AG04450 (cell line): ENCODE measurements at regions not wholly inside any gene's neighbourhood (a gene's known extent, or its start where the extent isn't known, plus 50 kb on each side); places are given as distances from the start of the nearest gene placed in this dataset.

Experiments used
- CTCF ChIA-PET: fragments of 300-600, 350-600 bp; formaldehyde crosslinking; extraction: SDS; loops from one replicate; lab custom pipeline; 2022; ENCODE audit warnings: antibody characterized with exemption, inconsistent platforms; lab: Charles Lee
- POLR2A ChIA-PET: fragments of 350-600 bp; formaldehyde crosslinking; extraction: SDS; loops from one replicate; lab custom pipeline; 2021; ENCODE audit warnings: antibody characterized with exemption, inconsistent platforms; lab: Yijun Ruan, JAX
- DNase-seq: peaks from one replicate; pipeline ENCODE4 v3.0.0-alpha.2; 2011; ENCODE audit warnings: low read depth, low spot score
- H3K27ac ChIP-seq: one replicate; pipeline ENCODE4 v1.5.1; 2012; ENCODE audit warnings: low read depth, low read length, control low read depth
- H3K27me3 ChIP-seq: one replicate; pipeline ENCODE4 v1.6.0; 2012; ENCODE audit warnings: low read length; ENCODE audit not compliant: control insufficient read depth, insufficient read depth
- H3K4me3 ChIP-seq: 2 replicates; pipeline ENCODE4 v1.5.1; 2011; ENCODE audit warnings: mild to moderate bottlenecking, low read depth, low read length, control low read depth
- H3K9me3 ChIP-seq: 2 replicates; pipeline ENCODE4 v1.5.1; 2012; ENCODE audit warnings: low read length; ENCODE audit not compliant: control insufficient read depth, insufficient read depth
- TF ChIP-seq, protein P1 (sequence below): IDR thresholded peaks from 2 replicates; pipeline ENCODE4 v1.5.1; 2011; ENCODE audit warnings: low read depth, low read length, control low read depth, inconsistent platforms

DNA sequence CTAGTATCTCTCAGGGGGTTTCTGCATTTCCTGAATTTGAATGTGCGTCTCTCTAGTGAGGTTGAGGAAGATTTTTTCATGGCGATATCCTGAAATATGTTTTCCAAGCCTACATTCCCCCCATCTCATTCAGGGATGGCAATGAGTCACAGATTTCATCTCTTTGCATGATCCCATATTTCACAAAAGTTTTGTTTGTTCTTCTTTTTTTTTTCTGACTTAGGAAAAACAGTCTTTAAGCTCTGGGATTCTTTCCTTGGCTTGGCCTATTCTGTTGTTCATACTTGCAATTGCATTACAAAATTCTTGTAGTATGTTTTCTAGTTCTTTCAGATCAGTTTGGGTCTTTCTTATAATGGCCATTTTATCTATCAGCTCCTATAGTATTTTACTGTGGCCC, 136.5 kb downstream of the DSEL start:
- Histone ChIP-seq H3K9me3 (peaks cover 10% of the 10 kb centered on the region; the same call in 1 of the 2 replicates), H3K27ac (no peak overlapping the region), H3K4me3 (no peak overlapping the region), H3K27me3 (no peaks in the 10 kb centered on the region)
- TF ChIP-seq, protein P1, sequence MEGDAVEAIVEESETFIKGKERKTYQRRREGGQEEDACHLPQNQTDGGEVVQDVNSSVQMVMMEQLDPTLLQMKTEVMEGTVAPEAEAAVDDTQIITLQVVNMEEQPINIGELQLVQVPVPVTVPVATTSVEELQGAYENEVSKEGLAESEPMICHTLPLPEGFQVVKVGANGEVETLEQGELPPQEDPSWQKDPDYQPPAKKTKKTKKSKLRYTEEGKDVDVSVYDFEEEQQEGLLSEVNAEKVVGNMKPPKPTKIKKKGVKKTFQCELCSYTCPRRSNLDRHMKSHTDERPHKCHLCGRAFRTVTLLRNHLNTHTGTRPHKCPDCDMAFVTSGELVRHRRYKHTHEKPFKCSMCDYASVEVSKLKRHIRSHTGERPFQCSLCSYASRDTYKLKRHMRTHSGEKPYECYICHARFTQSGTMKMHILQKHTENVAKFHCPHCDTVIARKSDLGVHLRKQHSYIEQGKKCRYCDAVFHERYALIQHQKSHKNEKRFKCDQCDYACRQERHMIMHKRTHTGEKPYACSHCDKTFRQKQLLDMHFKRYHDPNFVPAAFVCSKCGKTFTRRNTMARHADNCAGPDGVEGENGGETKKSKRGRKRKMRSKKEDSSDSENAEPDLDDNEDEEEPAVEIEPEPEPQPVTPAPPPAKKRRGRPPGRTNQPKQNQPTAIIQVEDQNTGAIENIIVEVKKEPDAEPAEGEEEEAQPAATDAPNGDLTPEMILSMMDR: no peak
- ChIA-PET CTCF (no interaction called here), POLR2A (no interaction called here)
- no peak for DNase-seq

DNA sequence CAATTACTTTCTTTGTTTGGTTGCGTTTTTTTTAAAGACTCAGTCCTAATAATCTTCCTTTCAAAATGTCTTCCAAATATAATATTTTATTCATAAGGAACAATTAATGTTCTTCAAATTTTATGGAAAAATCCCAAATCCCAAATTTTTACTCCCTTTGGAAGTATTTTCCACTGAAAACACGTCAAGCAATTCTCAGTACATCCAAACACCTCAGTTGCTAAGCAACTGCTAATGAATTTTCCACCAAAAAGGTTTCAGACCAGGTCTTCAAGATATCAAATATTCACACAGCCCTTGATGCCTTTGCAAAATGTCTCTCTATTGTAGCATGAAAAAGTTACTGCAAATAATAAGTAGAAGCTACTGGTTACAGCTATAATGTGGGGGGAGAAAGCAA, 140.1 kb downstream of the DSEL start:
- CTCF ChIA-PET: no interaction called here
- TF ChIP-seq, protein P1: no peak
- POLR2A ChIA-PET: no interaction called here
- no peak overlapping the region for H3K4me3 ChIP-seq
- no peak overlapping the region for H3K27ac ChIP-seq
- DNase-seq: no peak
- H3K9me3 ChIP-seq: 0 out of 2 replicates have a peak, but pooled peaks cover 4% of the 10 kb centered on the region
- no peaks in the 10 kb centered on the region for H3K27me3 ChIP-seq

DNA sequence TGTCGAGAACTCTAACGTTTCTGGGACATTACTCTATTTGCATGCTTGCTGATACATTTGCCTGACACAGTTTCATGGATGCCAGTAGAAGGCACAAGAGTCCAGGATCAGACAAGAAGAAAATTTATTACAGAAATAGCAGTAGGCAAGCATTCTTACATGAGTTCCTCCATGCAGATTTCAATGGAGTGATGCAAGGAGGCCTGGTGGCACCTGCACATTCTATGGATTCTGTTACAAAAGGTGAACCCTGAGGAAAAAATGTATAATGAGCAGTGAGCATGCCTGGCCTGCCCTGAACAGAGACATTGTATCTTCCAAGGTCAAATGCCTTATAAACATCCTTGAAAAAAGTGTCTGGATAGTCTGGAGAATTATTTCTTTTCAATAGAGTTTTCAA, 142.9 kb downstream of the DSEL start:
- H3K27ac ChIP-seq: no peak overlapping the region

DNA sequence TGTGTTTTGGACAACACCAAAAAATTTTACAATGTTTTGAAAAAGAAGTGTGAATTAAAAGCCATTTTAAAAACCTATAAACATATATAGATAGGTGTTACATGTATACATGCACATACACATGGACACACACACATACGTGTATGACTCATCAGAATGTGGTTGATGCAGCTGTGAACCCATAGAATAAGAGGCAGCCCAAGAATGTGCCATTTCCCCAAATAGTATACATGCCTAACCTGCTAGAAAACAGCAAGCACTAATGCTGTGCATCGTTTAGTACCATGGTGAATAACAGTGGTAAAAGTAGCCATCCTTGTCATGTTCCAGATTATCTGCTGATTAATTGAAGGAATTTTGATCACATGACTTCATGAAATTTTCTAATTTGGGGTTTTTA, 149.0 kb downstream of the DSEL start:
- TF ChIP-seq, protein P1: no peak
- no peak overlapping the region for H3K27ac ChIP-seq
- H3K4me3 ChIP-seq: no peak overlapping the region
- ChIA-PET CTCF (no interaction called here), POLR2A (no interaction called here)
- H3K27me3 ChIP-seq: no peaks in the 10 kb centered on the region
- DNase-seq: no peak
- no peaks in the 10 kb centered on the region for H3K9me3 ChIP-seq

More for the DNA sequence above, 142.9 kb downstream of the DSEL start:
- TF ChIP-seq, protein P1: no peak
- ChIA-PET CTCF (no interaction called here), POLR2A (no interaction called here)
- Histone ChIP-seq H3K9me3 (no peaks in the 10 kb centered on the region), H3K27me3 (no peaks in the 10 kb centered on the region), H3K4me3 (no peak overlapping the region)
- no peak for DNase-seq

DNA sequence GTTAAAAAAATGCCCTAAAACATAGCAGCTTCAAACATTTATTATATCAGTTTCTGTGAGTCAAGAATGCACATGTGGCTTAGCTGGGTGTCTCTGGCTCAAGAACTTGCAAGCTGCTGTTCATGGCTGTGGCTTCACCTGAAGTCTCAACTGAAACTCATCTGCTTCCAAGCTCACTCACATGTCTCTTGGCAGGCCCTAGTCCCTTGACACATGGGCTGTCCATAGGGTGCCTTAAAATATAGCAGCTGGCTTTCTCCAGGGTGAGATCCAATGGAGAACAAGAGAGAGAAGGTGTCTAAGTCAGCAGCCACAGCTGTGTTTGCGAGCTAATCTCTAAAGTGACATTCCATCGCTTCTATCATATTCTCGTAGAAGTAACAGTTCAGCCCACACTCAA, 152.8 kb downstream of the DSEL start:
- no peak overlapping the region for H3K4me3 ChIP-seq
- DNase-seq: no peak
- CTCF ChIA-PET: no interaction called here
- POLR2A ChIA-PET: no interaction called here
- H3K27me3 ChIP-seq: no peaks in the 10 kb centered on the region
- H3K27ac ChIP-seq: no peak overlapping the region
- TF ChIP-seq, protein P1: no peak
- H3K9me3 ChIP-seq: no peaks in the 10 kb centered on the region
